Astrocyte of the cerebellum (primary cell): ENCODE measurements at regions not wholly inside any gene's neighbourhood (a gene's known extent, or its start where the extent isn't known, plus 50 kb on each side); places are given as distances from the start of the nearest gene placed in this dataset.
"Not testable (repeated sequence)": the region's sequence is repeated elsewhere in the genome, so short reads cannot be mapped to it uniquely, and the experiment has no call there.

Experiments used
- DNase-seq: peaks from one replicate; pipeline ENCODE4 v3.0.0-alpha.2; 2011; ENCODE audit warnings: low read depth
- H3K4me3 ChIP-seq: 2 replicates; pipeline ENCODE4 v1.5.1; 2011; ENCODE audit warnings: mild to moderate bottlenecking, low read depth, low read length, moderate library complexity
- CTCF ChIP-seq: IDR thresholded peaks from 2 replicates; pipeline ENCODE4 v1.5.1; 2012; ENCODE audit warnings: low read length, low read depth, moderate library complexity, mild to moderate bottlenecking; ENCODE audit errors: missing control alignments
- in situ Hi-C: cut with HindIII; loops from 2 replicates; pipeline ENCODE4 v1.10.0; 2017; ENCODE audit warnings: low sequenced_read_pairs

- no peak overlapping the region for H3K4me3 ChIP-seq
- in situ Hi-C loops: no loop called here
- DNase-seq: no peak
- TF ChIP-seq CTCF: no peak
Measured at GRCh38 chr6:167477688-167478087, 152.8 kb downstream of the TTLL2 start.

GRCh38 chr6:167479301-167479700, 154.4 kb downstream of the TTLL2 start:
- in situ Hi-C loops: no loop called here

GRCh38 chr6:167479901-167480648, 155.2 kb downstream of the TTLL2 start:
- H3K4me3 ChIP-seq: no peak overlapping the region
- no peak for DNase-seq
- TF ChIP-seq CTCF: no peak
- in situ Hi-C loops: no loop called here

More at GRCh38 chr6:167479301-167479700, 154.4 kb downstream of the TTLL2 start:
- H3K4me3 ChIP-seq: no peak overlapping the region
- TF ChIP-seq CTCF: no peak
- DNase-seq: no peak

- H3K4me3 ChIP-seq: no peak overlapping the region
- in situ Hi-C loops: no loop called here
- no peak for TF ChIP-seq CTCF
- no peak for DNase-seq
Measured at GRCh38 chr6:167481307-167481926, 156.5 kb downstream of the TTLL2 start.

- H3K4me3 ChIP-seq, DNase-seq, in situ Hi-C loops: not testable (repeated sequence)
Measured at GRCh38 chr6:167482801-167483200, 157.9 kb downstream of the TTLL2 start.

- H3K4me3 ChIP-seq: no peak overlapping the region
- in situ Hi-C loops: no loop called here
- DNase-seq: peak; percentile 19
- TF ChIP-seq CTCF: peak; percentile 51
Measured at GRCh38 chr6:167485186-167485978, 160.5 kb downstream of the TTLL2 start.
